GM18499 (cell line): ENCODE measurements at regions not wholly inside any gene's neighbourhood (a gene's known extent, or its start where the extent isn't known, plus 50 kb on each side); places are given as distances from the start of the nearest gene placed in this dataset.

Experiments used
- ATAC-seq: cut with Tn5 transposase; IDR thresholded peaks from one replicate; pipeline ENCODE4 v1.9.1; 2021; ENCODE audit warnings: moderate number of reproducible peaks; ENCODE audit not compliant: insufficient read depth, unreplicated experiment

DNA sequence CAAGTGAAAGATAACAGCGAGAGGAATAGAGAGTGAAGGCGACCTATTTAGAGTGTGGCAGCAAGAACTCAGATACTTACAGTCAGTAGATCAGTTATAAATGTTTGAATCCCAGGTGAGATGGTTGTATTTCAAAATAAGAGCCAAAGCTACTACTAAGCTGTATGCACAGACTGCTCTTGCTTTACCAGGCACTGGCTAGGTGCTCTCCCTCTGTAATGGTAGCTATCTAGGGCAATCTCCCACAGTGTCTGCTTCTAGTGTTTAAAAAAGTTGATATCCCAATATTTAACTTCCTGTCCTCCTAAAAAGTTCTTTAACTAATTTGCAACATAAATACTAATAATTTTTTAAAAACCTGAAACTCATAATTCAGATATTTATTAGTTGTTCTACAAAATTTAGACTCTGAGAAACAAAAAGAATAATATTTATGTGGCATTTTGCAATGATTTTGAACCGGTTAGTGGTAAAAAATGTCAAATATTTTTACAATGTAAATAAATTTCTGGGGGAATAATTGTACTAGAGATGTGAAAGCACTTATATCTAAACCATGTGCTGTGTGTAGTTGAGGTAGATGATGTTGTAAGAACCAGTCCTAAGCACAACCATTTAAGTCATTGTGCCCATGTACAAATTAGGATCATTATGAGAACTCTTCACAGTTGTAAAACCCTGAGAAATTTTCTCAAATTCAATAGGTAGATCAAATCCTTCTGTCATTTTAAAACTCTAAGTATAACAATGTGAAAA is 349.3 kb upstream of the SEMA3D start:
- ATAC-seq, result no peak

DNA sequence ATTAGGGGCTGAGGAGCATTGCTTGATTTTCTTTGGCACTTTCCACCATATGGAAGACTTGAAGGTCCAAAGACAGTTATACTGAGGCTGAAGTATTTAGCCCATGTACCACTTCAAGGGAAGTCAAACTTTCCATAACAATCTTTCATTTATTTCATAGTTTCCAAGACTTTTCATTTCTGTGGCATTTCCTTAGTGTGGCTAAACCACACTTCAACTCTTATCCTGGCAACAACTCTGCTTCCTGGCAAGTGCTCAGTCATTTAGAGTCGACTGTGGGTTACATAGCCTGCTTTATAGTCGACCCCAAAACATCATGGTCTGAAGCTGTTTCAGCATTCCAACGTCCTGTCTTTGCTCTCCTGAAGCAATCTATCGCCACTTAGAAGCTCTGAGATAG is 343.0 kb upstream of the SEMA3D start:
- no peak for ATAC-seq

DNA sequence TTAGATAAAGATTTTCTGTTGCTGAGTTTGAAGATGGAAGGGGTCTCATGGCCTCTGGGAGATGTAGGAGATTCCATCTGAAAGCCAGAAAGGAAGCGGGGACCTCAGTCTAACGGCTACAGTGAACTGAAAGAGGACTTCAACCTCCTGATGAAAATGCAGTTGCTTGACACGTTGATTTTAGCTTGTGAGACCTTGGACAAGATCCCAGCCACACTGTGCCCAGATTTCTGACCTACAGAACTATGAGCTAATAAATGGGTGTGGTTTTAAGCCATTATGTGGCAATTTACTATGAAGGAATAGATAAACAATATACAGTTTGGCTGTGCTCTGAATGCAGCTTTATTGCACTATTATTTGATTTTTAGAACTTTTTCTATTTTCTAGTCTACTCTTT is 342.3 kb upstream of the SEMA3D start:
- ATAC-seq, result no peak

DNA sequence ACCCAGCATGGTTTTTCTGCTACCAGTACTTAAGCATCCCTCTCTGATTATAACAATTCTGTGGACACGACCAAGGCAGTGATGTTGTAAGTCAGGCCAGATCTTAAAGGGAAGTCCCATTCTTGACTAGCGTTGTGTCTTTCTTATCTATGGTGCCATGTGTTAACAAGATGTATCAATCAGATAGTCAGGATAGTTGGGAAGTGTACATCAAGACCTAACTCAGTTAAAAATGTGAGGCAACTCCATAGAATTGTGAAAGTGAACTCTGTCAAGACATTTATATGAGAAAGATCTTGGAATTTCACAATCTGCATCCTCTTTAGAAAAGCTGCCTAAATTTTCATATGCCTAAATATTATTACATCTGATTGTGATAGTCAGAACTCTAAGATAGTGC is 341.7 kb upstream of the SEMA3D start:
- no peak for ATAC-seq

DNA sequence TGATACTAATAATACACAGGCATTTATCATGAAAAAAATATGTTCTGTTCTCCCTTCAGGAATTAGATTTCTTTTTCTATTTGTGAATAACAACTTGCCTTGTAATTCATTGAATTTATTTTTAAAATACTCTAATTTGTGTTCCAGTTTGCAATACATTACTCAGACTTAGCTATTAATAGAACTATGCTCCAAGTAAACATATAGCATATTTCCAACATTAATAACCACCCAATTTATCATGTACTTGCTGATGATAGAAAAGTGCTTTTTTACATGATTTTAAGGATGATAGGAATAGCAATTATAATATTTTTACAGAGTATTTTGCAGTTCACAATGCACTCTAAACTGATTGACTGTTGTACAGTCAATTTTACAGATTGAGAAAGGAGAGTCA is 338.8 kb upstream of the SEMA3D start:
- no peak for ATAC-seq

DNA sequence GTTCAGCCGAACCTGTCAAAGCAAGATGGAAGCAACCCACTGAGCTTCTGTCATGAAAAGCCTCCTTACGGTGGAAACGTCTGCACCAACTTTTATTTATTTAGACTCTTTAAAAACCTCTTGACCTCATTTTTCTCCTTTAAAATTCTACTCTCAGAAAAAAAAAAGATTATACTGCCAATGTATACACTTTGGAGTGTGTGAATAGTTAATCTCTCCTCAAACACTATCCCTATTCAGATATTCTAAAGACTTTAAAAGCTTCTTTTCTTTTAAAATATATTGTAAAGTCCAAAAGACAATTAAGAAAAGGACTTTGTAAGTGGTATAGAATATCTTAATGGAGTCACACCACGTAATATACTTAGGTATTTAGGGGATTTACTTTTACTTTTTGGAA is 335.2 kb upstream of the SEMA3D start:
- no peak for ATAC-seq

DNA sequence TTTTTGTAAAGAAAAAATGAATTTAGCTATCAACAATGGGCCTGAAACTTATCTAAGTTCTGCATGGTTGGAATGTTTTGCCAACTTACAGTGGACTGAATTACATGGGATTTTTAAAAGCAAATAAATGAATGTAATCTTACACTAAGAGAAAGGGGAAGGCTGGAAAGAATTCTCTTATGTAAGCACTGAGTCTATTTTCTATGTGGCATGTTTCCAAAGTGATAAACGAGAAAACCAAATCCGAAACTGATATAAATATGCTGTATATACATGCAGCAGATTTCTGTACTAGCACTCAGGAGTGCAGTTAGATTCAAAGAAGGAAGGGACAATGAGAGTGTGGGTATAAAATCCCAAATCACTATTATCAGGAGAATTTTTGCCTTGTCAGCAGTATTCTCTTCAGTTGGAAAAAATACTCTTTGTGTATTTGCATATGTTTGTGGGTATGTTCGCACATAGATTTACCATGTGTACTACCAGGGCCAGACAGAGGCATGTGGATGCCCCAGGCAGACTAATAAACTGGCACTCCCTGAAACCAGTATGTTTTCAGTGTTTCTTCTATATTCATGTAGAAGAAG is 334.3 kb upstream of the SEMA3D start:
- no peak for ATAC-seq

DNA sequence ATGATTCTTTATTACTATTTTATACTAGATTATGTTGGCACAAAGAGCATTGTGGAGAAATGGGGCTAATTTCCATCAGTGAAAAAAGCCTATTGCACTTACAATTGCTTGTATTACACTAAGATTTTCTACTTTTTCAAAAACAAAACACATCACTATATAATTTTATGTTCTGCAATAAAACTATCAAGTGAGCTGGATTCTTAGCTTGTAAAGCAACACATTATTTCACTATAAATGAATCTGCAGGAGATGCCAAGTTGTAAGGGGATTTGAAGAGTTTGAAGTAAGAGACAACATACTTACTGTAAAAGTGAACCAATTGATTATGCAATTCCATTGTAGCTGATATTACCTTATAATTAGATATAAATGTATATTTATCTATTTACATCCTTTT is 333.3 kb upstream of the SEMA3D start:
- no peak for ATAC-seq

DNA sequence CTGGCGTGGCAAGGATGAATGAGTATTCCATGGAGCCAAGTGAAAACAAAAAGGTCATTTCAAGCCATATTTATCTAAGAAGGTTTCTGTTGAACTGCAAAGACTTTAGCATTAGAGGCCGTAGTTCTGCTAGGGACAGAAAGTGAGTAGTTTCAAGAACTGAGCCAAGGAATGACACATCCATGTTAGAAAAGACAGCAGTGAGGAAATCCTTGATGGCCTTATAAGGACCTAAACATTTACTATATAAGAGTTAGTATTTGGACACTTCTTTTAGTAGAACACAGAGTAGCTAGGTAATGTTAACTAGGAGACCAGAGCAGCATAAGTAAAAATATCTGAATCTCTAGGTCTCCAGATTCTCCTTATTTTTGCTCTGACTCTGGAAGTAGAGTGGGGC is 329.8 kb upstream of the SEMA3D start:
- no peak for ATAC-seq

DNA sequence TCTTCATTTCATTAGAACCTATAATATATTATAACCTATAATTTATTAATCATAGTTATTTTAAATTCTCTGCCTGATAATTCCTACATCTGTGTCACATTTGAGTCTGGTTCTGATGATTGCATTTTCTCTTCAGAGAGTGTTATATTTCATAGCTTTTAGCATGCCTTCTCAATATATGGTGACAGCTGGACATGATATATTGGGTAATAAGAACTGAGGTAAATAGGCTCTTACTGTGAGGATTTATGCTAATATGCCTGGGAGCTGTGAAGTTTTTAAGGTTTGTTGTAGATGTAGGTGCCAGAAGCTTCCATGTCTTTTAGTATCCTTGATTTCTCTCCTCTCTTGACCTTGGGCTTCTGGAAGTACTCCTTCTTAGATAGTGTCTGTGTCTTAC is 325.9 kb upstream of the SEMA3D start:
- no peak for ATAC-seq

DNA sequence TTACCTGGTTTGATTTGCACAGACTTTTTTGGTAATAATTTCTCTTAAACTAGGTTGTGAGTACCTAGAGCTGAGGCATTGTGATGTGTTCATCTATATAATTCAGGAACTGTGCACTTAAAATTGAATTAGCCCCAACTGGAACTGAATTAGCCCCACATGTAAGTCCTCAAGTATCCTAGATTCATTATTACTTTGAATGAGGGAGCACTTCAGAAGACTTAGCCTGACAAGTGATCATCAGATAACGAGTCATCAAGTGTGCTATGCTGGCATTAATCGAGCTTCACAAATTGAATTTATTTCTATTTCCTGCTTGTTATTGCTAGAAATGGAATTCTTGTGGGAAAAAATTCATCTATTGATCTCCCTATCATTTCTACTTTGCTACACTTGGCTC is 323.4 kb upstream of the SEMA3D start:
- no peak for ATAC-seq

DNA sequence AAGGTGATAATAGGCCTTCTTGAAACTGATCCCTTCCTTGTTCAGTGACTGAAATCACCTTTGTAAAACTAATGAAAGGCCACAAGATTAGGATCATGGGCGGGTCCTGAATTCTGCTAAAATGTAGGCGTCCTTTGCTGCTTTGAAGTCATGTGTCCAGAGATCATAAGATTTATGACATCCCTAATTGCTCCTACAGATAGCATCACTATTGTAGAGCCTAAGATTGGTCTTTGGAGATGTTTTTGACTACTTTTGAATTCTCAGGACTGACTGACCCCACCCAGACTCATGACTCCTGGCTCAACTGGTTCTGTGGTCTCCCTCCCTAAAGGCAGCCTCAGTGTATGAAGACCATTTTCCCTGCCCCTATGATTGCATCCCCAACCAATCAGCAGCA is 322.6 kb upstream of the SEMA3D start:
- ATAC-seq, result no peak

DNA sequence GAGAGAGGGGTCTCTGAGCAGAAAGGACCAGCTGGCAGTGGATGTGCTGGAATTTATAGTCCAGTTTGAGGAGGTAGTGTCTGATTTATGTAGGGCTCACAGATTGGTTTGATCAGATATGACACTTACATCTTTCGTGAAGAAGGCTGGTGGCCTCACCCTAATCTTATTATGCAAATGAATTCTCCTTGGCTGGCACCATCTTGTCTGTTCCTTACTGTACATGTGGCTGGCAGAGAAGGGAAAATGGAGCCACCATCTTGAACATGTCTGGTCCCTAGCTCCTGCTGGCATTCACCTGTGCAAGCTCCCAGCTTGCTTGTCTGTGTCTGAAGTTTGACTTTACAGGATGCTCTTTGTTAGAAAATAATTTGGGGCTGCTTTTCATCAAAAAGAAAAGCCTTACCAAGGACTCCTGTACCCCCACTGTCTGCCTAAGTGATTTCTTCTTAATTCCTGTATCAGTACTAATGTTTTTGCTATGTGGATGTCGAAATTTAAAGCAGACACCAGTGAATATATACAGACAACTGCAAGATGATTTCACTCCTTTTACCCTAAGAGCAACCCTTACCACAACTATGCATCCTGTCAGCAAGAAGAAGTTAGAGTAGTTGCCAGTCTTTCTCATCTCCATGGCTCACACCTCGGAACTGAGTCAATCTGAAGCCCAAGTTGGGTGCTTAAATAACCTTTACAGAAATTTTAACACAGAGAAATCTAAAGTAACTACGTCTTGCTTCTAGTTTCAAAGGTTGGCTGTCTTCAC is 322.0 kb upstream of the SEMA3D start:
- no peak for ATAC-seq

DNA sequence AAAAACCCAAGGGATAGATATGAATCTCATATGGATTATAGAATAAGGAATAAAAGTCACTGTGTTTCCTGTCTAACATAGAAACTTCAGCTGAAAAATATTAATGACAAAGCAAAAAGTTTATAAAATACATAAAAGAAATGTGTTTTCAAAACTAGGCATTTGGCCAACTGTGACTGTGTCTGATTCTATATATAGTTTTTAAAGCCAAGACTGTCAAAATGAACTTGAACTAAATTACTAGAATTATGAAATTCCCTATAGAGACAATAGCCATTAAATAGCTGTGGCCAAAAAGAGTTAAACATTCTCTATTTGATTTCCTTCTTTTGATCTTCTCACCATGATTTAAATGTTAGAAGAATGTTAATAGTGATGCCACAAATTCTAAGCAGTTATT is 311.2 kb upstream of the SEMA3D start:
- ATAC-seq, result no peak

DNA sequence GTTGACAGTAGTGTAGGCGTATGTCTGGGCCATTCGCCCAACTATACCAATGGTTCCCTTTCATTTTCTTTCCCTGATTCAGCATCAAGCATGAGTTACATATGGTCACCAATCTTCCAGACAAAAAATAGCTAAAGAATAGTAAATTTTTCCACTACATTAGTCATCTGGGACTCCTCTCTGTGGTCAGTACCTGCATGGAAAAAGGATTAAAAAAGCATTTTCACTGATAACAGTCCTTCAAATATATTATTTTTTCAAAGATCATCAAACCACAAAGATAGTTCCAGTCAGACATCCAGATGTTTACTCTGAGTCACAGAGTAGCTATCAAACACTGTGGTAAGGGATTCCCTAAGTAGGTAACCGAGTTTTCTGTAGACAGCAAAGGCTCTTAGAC is 302.6 kb upstream of the SEMA3D start:
- ATAC-seq, result no peak

DNA sequence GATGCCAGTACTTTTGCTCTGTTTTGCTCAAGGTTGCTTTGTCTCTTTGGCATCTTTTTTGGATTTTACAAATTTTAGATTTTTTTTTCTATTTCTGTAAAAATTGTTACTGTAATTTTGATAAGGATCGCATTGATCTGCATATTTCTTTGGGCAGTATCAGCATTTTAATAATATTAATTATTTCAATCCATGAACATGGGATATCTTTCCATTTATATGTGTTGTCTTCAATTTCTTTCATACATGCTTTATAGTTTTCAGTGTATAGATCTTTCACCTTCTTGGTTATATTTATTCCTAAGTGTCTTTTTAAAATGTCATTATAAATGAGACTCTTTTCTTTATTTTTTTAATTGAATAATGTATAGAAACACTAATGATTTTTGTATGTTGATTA is 301.6 kb upstream of the SEMA3D start:
- ATAC-seq, result no peak

DNA sequence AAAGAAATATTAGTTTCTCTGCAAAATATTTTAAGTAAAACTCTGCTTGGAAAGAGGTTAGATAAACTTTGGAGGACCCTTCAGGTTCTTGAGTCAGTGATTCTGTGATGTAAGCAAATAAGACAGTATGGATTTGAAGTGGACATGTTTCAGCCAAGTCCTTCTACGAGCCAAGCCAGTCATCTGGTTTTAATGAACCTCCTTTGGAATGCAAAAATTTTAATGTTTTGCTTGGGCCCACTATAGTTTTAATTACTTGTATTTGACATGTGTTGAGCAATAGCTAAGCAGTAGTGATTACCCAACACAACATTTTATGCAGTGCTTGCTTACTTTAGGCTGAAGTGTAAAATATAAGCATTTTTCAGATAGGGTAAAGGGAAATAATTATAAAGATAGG is 296.3 kb upstream of the SEMA3D start:
- ATAC-seq, result no peak

DNA sequence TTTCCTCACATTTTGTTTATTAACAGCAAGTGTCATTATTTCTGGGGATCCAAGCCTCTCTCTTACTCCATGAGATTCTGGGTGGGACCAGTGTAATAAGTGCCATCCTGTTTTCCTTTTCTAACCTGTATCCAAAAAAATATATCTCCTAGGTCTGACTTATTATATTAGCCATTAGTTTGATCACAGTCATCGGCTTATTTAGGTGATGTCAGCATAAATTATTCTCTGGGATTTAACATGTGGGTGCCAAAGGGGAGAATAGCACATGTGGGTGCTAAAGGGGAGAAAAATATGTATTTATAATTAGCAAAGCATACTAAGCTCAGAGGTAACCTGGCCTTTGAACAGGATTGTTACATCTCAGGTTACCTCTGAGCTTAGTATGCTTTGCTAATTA is 293.8 kb upstream of the SEMA3D start:
- no peak for ATAC-seq

DNA sequence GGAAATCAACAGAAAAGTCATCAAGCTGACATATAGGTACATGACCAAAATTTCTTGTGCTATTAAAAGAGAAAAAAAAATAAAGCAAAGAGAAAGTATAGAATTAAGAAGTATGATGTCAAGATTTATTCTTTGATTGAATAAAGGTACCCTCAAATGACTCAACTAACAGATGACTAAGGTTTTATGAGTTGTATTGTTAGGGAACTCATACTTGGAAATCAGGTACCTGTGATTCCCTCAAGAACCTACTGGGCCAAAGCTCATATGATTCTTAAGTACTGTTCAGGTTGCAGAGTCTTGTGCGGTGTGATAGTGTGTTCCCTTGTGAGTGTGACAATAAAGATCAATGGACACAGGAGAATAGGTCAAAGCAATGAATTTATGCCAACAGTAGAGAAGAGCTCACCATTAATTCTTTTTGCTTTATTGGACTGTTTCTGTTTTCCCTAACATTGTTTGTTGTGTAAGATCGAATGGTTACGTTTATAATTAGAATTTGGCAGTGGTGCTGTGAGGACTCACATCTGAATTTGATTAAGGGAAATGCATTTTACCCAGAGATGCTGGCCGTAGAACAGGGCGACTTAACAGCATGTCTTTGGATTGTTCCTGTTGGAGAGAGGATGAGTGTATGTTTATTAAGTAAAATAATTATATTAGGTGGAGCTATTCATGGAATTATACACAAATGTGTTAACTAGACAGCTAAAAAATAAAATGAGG is 293.2 kb upstream of the SEMA3D start:
- no peak for ATAC-seq

DNA sequence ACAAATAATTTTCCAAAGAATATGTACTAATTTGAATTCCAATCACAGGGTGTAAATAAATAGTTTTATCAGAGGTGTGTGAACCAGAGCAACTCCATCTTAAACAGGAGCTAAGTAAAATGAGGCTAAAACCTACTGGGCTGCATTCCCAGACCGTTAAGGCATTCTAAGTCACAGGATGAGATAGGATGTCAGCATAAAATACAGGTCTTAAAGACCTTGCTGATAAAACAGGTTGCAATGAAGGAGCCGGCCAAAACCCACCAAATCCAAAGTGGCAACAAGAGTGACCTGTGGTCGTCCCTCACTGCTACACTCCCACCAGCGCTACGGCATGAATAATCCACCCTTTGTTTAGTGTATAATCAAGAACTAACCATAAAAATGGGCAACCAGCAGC is 291.7 kb upstream of the SEMA3D start:
- ATAC-seq, result no peak

DNA sequence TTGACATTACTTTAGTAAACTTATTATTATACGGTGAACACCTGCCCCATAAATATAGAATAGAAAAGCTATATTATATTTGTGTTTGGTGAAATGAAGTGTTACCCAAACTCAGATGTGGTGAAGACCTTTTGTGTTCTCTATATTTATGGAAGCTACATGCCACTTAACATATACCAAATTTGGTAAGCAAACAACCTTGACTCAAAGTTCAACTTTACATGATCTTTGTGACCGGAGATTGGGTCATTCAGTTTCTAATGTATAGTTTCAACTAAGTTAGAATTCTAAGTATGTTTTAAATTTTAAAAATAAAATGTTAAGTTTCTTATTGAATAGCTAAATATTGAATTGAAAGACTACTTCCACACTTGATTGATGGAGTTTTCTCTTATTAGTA is 288.6 kb upstream of the SEMA3D start:
- ATAC-seq, result no peak
